Kidney (tissue), 13 donors: ENCODE measurements at regions not wholly inside any gene's neighbourhood (a gene's known extent, or its start where the extent isn't known, plus 50 kb on each side); places are given as distances from the start of the nearest gene placed in this dataset.
A peak's percentile ranks its signal among the peaks of the same experiment; 100 is the strongest.

ENCODE experiments used
- DNase-seq, 5 donors: peaks; one replicate each; pipeline ENCODE4 v3.0.0-alpha.2; 2013 to 2020
- FAIRE-seq: peaks from 2 replicates; lab custom pipeline; 2012; peaks lifted over from hg19 to GRCh38; lab: Jason Lieb, UNC
- H3K27ac ChIP-seq, 2 donors: one replicate each; pipeline ENCODE4 v1.7.0; 2013; ENCODE audit warnings: low read depth in 2 of 2, low read length in 2 of 2, inconsistent platforms in 1 of 2
- H3K27me3 ChIP-seq: one replicate; pipeline ENCODE4 v1.7.1; 2013; ENCODE audit warnings: low read length, inconsistent platforms; ENCODE audit not compliant: control insufficient read depth, insufficient read depth
- H3K36me3 ChIP-seq, 3 donors: one replicate each; pipeline versions ENCODE4 v1.7.0 to v1.7.1; 2013; ENCODE audit warnings: low read length in 3 of 3, control low read depth in 1 of 3, inconsistent platforms in 1 of 3; ENCODE audit not compliant: insufficient read depth in 3 of 3, control insufficient read depth in 2 of 3
- H3K4me1 ChIP-seq, 3 donors: one replicate each; pipeline versions ENCODE4 v1.7.0 to v1.7.1; 2013; ENCODE audit warnings: low read length in 3 of 3, inconsistent platforms in 1 of 3, low read depth in 1 of 3; ENCODE audit not compliant: control insufficient read depth in 2 of 3, insufficient read depth in 2 of 3
- H3K4me3 ChIP-seq, 3 donors: one replicate each; pipeline versions ENCODE4 v1.7.0 to v1.8.1; 2013; ENCODE audit warnings: low read length in 3 of 3, control low read depth in 1 of 3, inconsistent platforms in 1 of 3
- H3K9ac ChIP-seq, 3 donors: one replicate each; pipeline versions ENCODE4 v1.7.0 to v1.7.1; 2013; ENCODE audit warnings: low read length in 3 of 3, control low read depth in 1 of 3, inconsistent platforms in 1 of 3
- H3K9me3 ChIP-seq, 3 donors: one replicate each; pipeline versions ENCODE4 v1.7.0 to v1.7.1; 2013; ENCODE audit warnings: low read length in 3 of 3, control low read depth in 1 of 3, inconsistent platforms in 1 of 3; ENCODE audit not compliant: control insufficient read depth in 2 of 3, insufficient read depth in 1 of 3
- intact Hi-C: fragments of 100-400 bp; cut with DNase I; formaldehyde crosslinking; loops from one replicate; pipeline ENCODE4 v1.11.1; 2022
- TF ChIP-seq, protein P1 (sequence below): IDR thresholded peaks from 3 replicates; pipeline ENCODE4 v1.5.1; 2012; ENCODE audit warnings: mild to moderate bottlenecking, moderate library complexity, borderline replicate concordance; ENCODE audit not compliant: insufficient read depth; ENCODE audit errors: extremely low read depth
- donor health status: control.
- donor health status: control.
- donor health status: control.
- donor health status: control.
- donor health status: control.
- donor health status: DM: yes; HTN: yes; CAD: no.
- donor health status: Normal renal cell carcinoma (clear cell type).

DNA sequence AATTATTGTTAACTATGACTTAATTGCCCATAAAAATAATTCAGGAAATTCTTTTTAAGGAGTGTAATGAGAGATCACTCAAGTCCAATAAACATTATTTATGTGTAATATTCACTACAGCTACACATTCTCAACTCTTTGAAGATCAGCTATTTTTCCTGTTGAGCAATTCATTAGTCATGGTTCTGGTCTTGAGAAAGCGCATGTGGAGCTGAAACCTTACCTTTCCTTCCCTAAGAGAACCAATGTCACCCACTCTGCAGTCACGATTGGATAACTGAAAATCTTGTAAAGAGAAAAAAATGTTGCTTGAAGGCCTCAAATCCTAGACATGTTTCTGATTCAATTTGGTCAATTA lies 736.9 kb upstream of the MARCKS start:
- DNase-seq (peak in 2 of 5 donors; percentile 75 to 82), FAIRE-seq (no peak)
- Histone ChIP-seq H3K36me3 (no peaks in the 10 kb centered on the region), H3K9ac (no peak overlapping the region), H3K27ac (no peak overlapping the region), H3K4me3 (no peak overlapping the region), H3K9me3 (peaks cover 0 to 11% (median 0%) of the 10 kb centered on the region in 3 donors), H3K27me3 (no peaks in the 10 kb centered on the region), H3K4me1 (no peaks in the 10 kb centered on the region)
- TF ChIP-seq, protein P1, sequence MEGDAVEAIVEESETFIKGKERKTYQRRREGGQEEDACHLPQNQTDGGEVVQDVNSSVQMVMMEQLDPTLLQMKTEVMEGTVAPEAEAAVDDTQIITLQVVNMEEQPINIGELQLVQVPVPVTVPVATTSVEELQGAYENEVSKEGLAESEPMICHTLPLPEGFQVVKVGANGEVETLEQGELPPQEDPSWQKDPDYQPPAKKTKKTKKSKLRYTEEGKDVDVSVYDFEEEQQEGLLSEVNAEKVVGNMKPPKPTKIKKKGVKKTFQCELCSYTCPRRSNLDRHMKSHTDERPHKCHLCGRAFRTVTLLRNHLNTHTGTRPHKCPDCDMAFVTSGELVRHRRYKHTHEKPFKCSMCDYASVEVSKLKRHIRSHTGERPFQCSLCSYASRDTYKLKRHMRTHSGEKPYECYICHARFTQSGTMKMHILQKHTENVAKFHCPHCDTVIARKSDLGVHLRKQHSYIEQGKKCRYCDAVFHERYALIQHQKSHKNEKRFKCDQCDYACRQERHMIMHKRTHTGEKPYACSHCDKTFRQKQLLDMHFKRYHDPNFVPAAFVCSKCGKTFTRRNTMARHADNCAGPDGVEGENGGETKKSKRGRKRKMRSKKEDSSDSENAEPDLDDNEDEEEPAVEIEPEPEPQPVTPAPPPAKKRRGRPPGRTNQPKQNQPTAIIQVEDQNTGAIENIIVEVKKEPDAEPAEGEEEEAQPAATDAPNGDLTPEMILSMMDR: no peak
- intact Hi-C loops: no loop called here

DNA sequence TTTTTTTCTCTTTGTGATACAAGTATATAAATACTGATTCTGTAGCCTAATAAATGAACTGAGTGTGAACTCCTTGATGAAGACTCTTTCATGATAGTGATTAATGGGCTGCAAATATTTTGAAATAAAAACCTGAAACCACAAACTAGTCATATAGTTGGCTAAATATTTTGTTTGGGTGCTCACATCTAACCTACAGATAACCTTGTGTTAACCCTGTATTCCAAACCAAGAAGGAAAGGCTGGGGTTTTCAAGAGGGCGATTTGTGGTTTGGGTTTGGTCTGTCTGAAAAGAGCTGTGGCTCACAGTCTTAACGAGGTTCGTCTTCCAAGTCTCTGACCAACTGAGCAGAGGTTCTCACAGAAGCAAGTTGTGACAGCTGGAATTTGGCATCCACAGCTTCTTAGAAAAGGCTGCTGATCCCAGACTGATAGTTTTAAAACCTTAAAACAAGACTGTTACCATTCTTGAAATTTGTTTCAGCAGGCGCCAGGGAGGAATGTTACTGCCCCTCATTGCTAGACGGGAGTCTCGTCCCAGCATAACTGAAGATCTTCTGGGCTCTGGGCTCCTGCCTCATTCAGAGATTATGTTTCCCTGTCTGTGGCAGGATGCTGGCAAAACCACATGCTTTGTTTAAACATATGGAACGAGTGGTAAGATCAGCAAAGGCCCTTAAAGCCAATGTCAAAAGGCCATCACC lies 736.4 kb upstream of the MARCKS start:
- DNase-seq: peak in 3 of 5 donors; percentile 32 to 86 (median 78)
- no peak for FAIRE-seq
- Histone ChIP-seq H3K4me1 (no peaks in the 10 kb centered on the region), H3K9me3 (peaks cover 0 to 11% (median 0%) of the 10 kb centered on the region in 3 donors), H3K4me3 (no peak overlapping the region), H3K9ac (no peak overlapping the region), H3K27ac (no peak overlapping the region), H3K27me3 (no peaks in the 10 kb centered on the region), H3K36me3 (no peaks in the 10 kb centered on the region)
- TF ChIP-seq, protein P1: no peak
- intact Hi-C loops: no loop called here

DNA sequence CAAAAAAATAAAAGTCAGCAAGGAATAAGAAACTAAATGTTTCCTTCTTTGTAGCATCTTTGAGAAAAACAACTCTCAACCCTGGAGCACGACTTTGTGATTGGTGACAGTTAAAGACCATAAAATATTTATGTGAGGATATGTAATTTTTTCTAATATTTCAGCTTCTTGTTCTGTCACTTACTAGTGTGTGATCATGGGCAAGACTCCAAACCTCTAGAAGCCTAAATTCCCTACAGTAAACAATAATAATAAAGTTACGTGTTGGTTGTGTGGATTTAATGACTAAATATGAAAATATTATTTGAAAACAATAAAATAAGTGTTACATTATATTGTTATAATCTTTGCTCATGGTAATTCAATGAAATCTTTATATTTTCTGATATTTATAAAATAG lies 735.6 kb upstream of the MARCKS start:
- intact Hi-C loops: no loop called here
- Histone ChIP-seq H3K4me3 (no peak overlapping the region), H3K27me3 (no peaks in the 10 kb centered on the region), H3K27ac (no peak overlapping the region), H3K4me1 (no peaks in the 10 kb centered on the region), H3K36me3 (no peaks in the 10 kb centered on the region), H3K9me3 (peaks cover 0 to 11% (median 0%) of the 10 kb centered on the region in 3 donors), H3K9ac (no peak overlapping the region)
- DNase-seq (peak in 1 of 5 donors; percentile 6), FAIRE-seq (peak; percentile 86)
- TF ChIP-seq, protein P1: no peak
